ENCODE measurements at regions not wholly inside any gene's neighbourhood (a gene's known extent, or its start where the extent isn't known, plus 50 kb on each side); places are given as distances from the start of the nearest gene placed in this dataset.

- no peak overlapping the region for H3K27ac Mint-ChIP-seq (ENCODE audit: unreplicated experiment)
- H3K4me3 Mint-ChIP-seq (ENCODE audit: unreplicated experiment): no peak overlapping the region
- H3K9me3 Mint-ChIP-seq (ENCODE audit: unreplicated experiment): no peaks in the 10 kb centered on the region
- peaks cover 10% of the 10 kb centered on the region for H3K4me1 Mint-ChIP-seq (ENCODE audit: low read depth, unreplicated experiment)
- no peaks in the 10 kb centered on the region for H3K36me3 Mint-ChIP-seq (ENCODE audit: unreplicated experiment)
- no peaks in the 10 kb centered on the region for H3K27me3 Mint-ChIP-seq (ENCODE audit: unreplicated experiment)
- DNase-seq: no peak
- no peak for TF ChIP-seq CTCF (IDR thresholded peaks at IDR 0.05; ENCODE audit: partially characterized antibody, unreplicated experiment)
These were observed 82.5 kb upstream of the ZNF169 start for GRCh38 chr9:94176608-94177007.

- Mint-ChIP-seq H3K9me3 (ENCODE audit: unreplicated experiment) (no peaks in the 10 kb centered on the region), H3K4me3 (ENCODE audit: unreplicated experiment) (no peak overlapping the region), H3K27me3 (ENCODE audit: unreplicated experiment) (no peaks in the 10 kb centered on the region), H3K36me3 (ENCODE audit: unreplicated experiment) (no peaks in the 10 kb centered on the region), H3K4me1 (ENCODE audit: low read depth, unreplicated experiment) (peaks cover 4% of the 10 kb centered on the region), H3K27ac (ENCODE audit: unreplicated experiment) (no peak overlapping the region)
- no peak for DNase-seq
- TF ChIP-seq CTCF (IDR thresholded peaks at IDR 0.05; ENCODE audit: partially characterized antibody, unreplicated experiment): no peak
These were observed 80.2 kb upstream of the ZNF169 start for GRCh38 chr9:94178927-94179326.

- Mint-ChIP-seq H3K27ac (ENCODE audit: unreplicated experiment) (no peak overlapping the region), H3K4me3 (ENCODE audit: unreplicated experiment) (no peak overlapping the region), H3K36me3 (ENCODE audit: unreplicated experiment) (no peaks in the 10 kb centered on the region), H3K27me3 (ENCODE audit: unreplicated experiment) (no peaks in the 10 kb centered on the region), H3K4me1 (ENCODE audit: low read depth, unreplicated experiment) (no peaks in the 10 kb centered on the region), H3K9me3 (ENCODE audit: unreplicated experiment) (no peaks in the 10 kb centered on the region)
- no peak for DNase-seq
- no peak for TF ChIP-seq CTCF (IDR thresholded peaks at IDR 0.05; ENCODE audit: partially characterized antibody, unreplicated experiment)
These were observed 77.5 kb upstream of the ZNF169 start for GRCh38 chr9:94181408-94182181.

- Mint-ChIP-seq H3K4me3 (ENCODE audit: unreplicated experiment) (no peak overlapping the region), H3K27me3 (ENCODE audit: unreplicated experiment) (no peaks in the 10 kb centered on the region), H3K36me3 (ENCODE audit: unreplicated experiment) (no peaks in the 10 kb centered on the region), H3K27ac (ENCODE audit: unreplicated experiment) (no peak overlapping the region), H3K9me3 (ENCODE audit: unreplicated experiment) (no peaks in the 10 kb centered on the region), H3K4me1 (ENCODE audit: low read depth, unreplicated experiment) (no peaks in the 10 kb centered on the region)
- no peak for DNase-seq
- TF ChIP-seq CTCF (IDR thresholded peaks at IDR 0.05; ENCODE audit: partially characterized antibody, unreplicated experiment): no peak
These were observed 76.6 kb upstream of the ZNF169 start for GRCh38 chr9:94182532-94182931.

GRCh38 chr9:94183240-94183999 lies 75.7 kb upstream of the ZNF169 start:
- no peak for TF ChIP-seq CTCF (IDR thresholded peaks at IDR 0.05; ENCODE audit: partially characterized antibody, unreplicated experiment)
- Mint-ChIP-seq H3K4me1 (ENCODE audit: low read depth, unreplicated experiment) (no peaks in the 10 kb centered on the region), H3K4me3 (ENCODE audit: unreplicated experiment) (no peak overlapping the region), H3K27ac (ENCODE audit: unreplicated experiment) (no peak overlapping the region), H3K9me3 (ENCODE audit: unreplicated experiment) (no peaks in the 10 kb centered on the region), H3K27me3 (ENCODE audit: unreplicated experiment) (no peaks in the 10 kb centered on the region), H3K36me3 (ENCODE audit: unreplicated experiment) (no peaks in the 10 kb centered on the region)
- DNase-seq: no peak
